Bronchial epithelial cell (primary cell): ENCODE measurements at regions not wholly inside any gene's neighbourhood (a gene's known extent, or its start where the extent isn't known, plus 50 kb on each side); places are given as distances from the start of the nearest gene placed in this dataset.
A peak's percentile ranks its signal among the peaks of the same experiment; 100 is the strongest.

ENCODE experiments used
- DNase-seq: peaks from one replicate; pipeline ENCODE4 v3.0.0-alpha.2; 2010; ENCODE audit warnings: low read depth
- FAIRE-seq: peaks from 2 replicates; lab custom pipeline; 2011; peaks lifted over from hg19 to GRCh38; lab: Jason Lieb, UNC
- H3K27me3 ChIP-seq: 2 replicates; pipeline ENCODE4 v1.5.1; 2011; ENCODE audit warnings: low read length; ENCODE audit not compliant: control insufficient read depth, insufficient read depth
- H3K36me3 ChIP-seq: 2 replicates; pipeline ENCODE4 v1.5.1; 2011; ENCODE audit warnings: low read length; ENCODE audit not compliant: control insufficient read depth, insufficient read depth
- H3K4me3 ChIP-seq: 2 replicates; pipeline ENCODE4 v1.5.1; 2011; ENCODE audit warnings: mild to moderate bottlenecking, low read depth, low read length, control low read depth
- CTCF ChIP-seq: IDR thresholded peaks from 2 replicates; pipeline ENCODE4 v1.5.1; 2011; ENCODE audit warnings: mild to moderate bottlenecking, moderate library complexity, low read length, control low read depth, inconsistent platforms; ENCODE audit not compliant: insufficient read depth, severe bottlenecking

DNA sequence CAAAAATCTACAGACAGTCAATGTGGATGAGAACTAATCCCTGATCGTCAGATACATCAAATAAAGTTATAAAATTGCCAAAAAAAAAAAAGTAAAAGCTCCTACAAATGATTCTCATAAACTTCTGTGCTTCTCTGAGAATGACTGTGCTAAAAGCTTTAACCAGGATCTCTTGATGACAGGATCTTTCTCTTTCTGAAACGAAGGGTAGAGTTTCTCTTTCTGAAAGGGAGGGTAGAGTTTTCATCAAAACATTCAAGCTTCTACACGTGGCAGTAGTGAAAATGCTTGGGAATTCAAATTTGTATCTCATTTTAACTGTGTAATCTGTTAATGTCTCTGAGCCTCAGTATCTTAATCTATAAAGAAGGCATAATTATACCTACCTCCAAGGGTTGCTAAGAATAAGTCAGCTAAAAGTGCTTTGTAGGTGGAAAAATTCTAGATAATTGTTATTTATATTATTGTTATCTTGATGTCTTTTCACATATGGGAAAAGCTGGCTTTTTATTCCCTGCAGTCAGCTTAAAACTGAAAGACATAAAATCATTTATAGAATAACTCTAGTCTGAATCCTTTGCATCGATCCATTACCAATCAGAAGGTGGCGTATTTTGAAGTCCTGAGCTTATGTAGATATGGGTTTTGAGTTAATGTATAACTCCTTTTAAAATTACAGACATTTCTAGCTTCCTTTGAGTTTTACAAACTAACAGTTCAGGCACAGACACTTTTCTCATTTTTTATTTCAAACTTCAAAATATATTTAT is 157.4 kb downstream of the DACT1 start:
- H3K27me3 ChIP-seq = no peaks in the 10 kb centered on the region

DNA sequence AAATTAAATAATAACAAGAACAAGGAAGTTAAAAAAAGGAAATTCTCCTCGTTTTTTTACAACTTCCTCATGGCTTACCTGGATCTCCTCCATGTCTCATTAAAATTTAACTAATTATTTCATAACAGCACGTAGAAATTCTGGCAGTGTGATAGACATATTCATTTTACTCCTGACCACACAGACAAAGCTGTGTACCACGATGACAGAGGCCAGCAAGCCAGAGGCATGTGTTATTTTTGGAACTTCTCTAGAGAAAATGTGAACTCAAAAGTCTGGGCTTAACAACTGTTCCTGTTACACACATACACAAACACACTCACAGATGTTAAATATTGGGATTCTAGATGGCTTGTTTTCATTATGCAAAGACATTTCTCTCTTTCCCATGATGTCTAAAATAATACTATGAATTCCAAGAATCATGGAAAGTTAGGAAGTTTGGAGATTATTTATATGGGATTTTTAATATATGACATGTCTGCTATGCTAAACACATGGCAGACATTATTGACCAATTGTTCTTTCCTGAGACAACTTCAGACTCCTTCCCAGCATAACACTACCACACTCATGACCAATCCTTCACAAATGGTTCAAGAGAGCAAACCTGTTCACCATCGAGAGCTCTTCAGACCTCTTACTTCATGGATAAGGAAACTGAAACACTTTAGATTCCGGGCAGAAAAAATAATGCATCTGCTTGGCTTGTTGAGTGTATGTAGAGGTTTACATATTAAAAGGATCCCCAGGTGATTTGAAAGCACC is 158.7 kb downstream of the DACT1 start:
- Histone ChIP-seq H3K4me3 (no peak overlapping the region), H3K27me3 (no peaks in the 10 kb centered on the region), H3K36me3 (no peaks in the 10 kb centered on the region)
- no peak for FAIRE-seq
- no peak for TF ChIP-seq CTCF
- no peak for DNase-seq

More for the DNA sequence above, 157.4 kb downstream of the DACT1 start:
- DNase-seq (no peak), FAIRE-seq (no peak)
- H3K4me3 ChIP-seq = no peak overlapping the region
- H3K36me3 ChIP-seq = no peaks in the 10 kb centered on the region
- TF ChIP-seq CTCF = no peak

DNA sequence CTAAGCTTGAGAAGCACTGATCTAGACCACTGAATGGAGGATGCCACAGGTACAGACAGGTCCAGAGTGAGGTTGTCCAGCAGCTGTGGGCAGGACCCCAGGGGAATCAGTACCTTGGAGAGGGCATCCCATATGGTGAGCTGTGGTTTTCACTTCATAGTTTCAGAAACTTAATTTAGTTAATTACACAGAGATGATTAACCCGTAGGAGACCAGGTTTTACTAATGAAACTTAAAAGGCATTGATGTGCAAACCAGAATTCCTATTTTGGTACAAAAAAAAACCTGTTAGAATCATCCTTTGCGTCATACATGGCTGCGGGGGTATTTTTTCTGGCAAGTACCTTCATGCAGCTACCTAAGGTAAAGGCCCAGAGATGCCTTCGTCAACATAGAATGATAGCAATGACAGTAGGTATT is 159.3 kb downstream of the DACT1 start:
- no peak for TF ChIP-seq CTCF
- no peaks in the 10 kb centered on the region for H3K27me3 ChIP-seq
- FAIRE-seq (no peak), DNase-seq (peak; percentile 15)
- no peak overlapping the region for H3K4me3 ChIP-seq
- H3K36me3 ChIP-seq = no peaks in the 10 kb centered on the region

GRCh38 chr14:58798173-58798572 is 160.4 kb downstream of the DACT1 start:
- TF ChIP-seq CTCF = no peak
- no peak overlapping the region for H3K4me3 ChIP-seq
- H3K36me3 ChIP-seq = no peaks in the 10 kb centered on the region
- no peaks in the 10 kb centered on the region for H3K27me3 ChIP-seq
- no peak for FAIRE-seq
- DNase-seq = no peak

- no peak for FAIRE-seq
- H3K27me3 ChIP-seq = peaks cover 3% of the 10 kb centered on the region
- no peak overlapping the region for H3K4me3 ChIP-seq
- TF ChIP-seq CTCF = no peak
- H3K36me3 ChIP-seq = no peaks in the 10 kb centered on the region
- DNase-seq = no peak
Measured at GRCh38 chr14:58801086-58801485, 163.3 kb downstream of the DACT1 start.
